B cell (primary cell): ENCODE measurements at regions not wholly inside any gene's neighbourhood (a gene's known extent, or its start where the extent isn't known, plus 50 kb on each side); places are given as distances from the start of the nearest gene placed in this dataset.
"Not testable (repeated sequence)": the region's sequence is repeated elsewhere in the genome, so short reads cannot be mapped to it uniquely, and the experiment has no call there.

ENCODE experiments used
- ATAC-seq: fragments of 200-7000 bp; cut with Tn5 transposase; one replicate; pipeline ENCODE4 v1.10.0; 2021; ENCODE audit warnings: low read depth, mild to moderate bottlenecking, moderate number of reproducible peaks, moderate library complexity
- CTCF ChIA-PET: fragments of 350-600 bp; sonication (Branson Sonifier 250); formaldehyde crosslinking; loops from one replicate; lab custom pipeline; 2021; ENCODE audit warnings: antibody characterized with exemption, inconsistent platforms; lab: Charles Lee
- POLR2A ChIA-PET: fragments of 350-600 bp; sonication (Branson Sonifier 250); formaldehyde crosslinking; loops from one replicate; lab custom pipeline; 2021; ENCODE audit warnings: antibody characterized with exemption; lab: Charles Lee
- DNase-seq: peaks from one replicate; pipeline ENCODE4 v3.0.0; 2013
- H2AFZ ChIP-seq: 2 replicates; pipeline ENCODE4 v1.6.1; 2012; ENCODE audit warnings: mild to moderate bottlenecking, low read depth, low read length; ENCODE audit not compliant: insufficient read depth, poor library complexity, severe bottlenecking
- H3K27ac ChIP-seq, 2 donors: 1 replicate in 1 of 2; 2 replicates in 1 of 2; pipeline ENCODE4 v1.5.1; 2012 to 2013; ENCODE audit warnings: low read length in 2 of 2, mild to moderate bottlenecking in 2 of 2, moderate library complexity in 1 of 2
- H3K27me3 ChIP-seq, 4 experiments: fragments of 200-600 bp in 1 of 4; sonication (generic) in 1 of 4; replicated peaks in 1 of 4; 1 replicate in 2 of 4; 2 replicates in 2 of 4; pipeline versions ENCODE4 v1.6.1 to v1.7.0; 2013 to 2016; ENCODE audit warnings: low read length in 3 of 4, mild to moderate bottlenecking in 2 of 4, mixed read lengths in 1 of 4, moderate library complexity in 1 of 4; ENCODE audit not compliant: insufficient read depth in 4 of 4, control insufficient read depth in 3 of 4; ENCODE audit errors: control extremely low read depth in 1 of 4
- H3K36me3 ChIP-seq, 2 experiments: replicated peaks in 1 of 2; 1 replicate in 1 of 2; 2 replicates in 1 of 2; pipeline versions ENCODE4 v1.6.1 to v1.7.1; 2013; ENCODE audit warnings: low read length in 1 of 2; ENCODE audit not compliant: insufficient read depth in 2 of 2, control insufficient read depth in 1 of 2; ENCODE audit errors: control extremely low read depth in 1 of 2, extremely low read depth in 1 of 2
- H3K4me1 ChIP-seq, 2 donors: fragments of 200-600 bp in 1 of 2; sonication (generic) in 1 of 2; 1 replicate in 1 of 2; 2 replicates in 1 of 2; pipeline versions ENCODE4 v1.5.1 to v1.6.1; 2013 to 2017; ENCODE audit warnings: low read length in 2 of 2; ENCODE audit not compliant: control insufficient read depth in 2 of 2, insufficient read depth in 2 of 2
- H3K4me2 ChIP-seq: replicated peaks from 2 replicates; pipeline ENCODE3; 2012; ENCODE audit warnings: mild to moderate bottlenecking, low read depth, low read length; ENCODE audit not compliant: poor library complexity, severe bottlenecking
- H3K4me3 ChIP-seq, 5 experiments: fragments of 200-600 bp in 1 of 5; sonication (generic) in 1 of 5; 1 replicate in 3 of 5; 2 replicates in 2 of 5; pipeline versions ENCODE4 v1.5.1 to v1.7.0; 2011 to 2016; ENCODE audit warnings: low read length in 4 of 5, mild to moderate bottlenecking in 4 of 5, low read depth in 2 of 5, control low read depth in 1 of 5, moderate library complexity in 1 of 5; ENCODE audit not compliant: insufficient read depth in 1 of 5; ENCODE audit errors: control extremely low read depth in 1 of 5, extremely low read depth in 1 of 5
- H3K79me2 ChIP-seq: fragments of 200-600 bp; sonication (generic); one replicate; pipeline ENCODE4 v1.6.0; 2016; ENCODE audit warnings: low read length; ENCODE audit not compliant: control insufficient read depth, insufficient read depth
- H3K9ac ChIP-seq: fragments of 200-600 bp; sonication (generic); 2 replicates; pipeline ENCODE4 v1.6.1; 2017; ENCODE audit warnings: mild to moderate bottlenecking, low read length, moderate library complexity
- H3K9me3 ChIP-seq, 3 donors: one replicate each; pipeline versions ENCODE4 v1.6.1 to v1.7.1; 2013; ENCODE audit warnings: low read length in 2 of 3; ENCODE audit not compliant: control insufficient read depth in 2 of 3, insufficient read depth in 1 of 3; ENCODE audit errors: control extremely low read depth in 1 of 3
- H4K20me1 ChIP-seq: 2 replicates; pipeline ENCODE4 v1.6.0; 2012; ENCODE audit warnings: mild to moderate bottlenecking, low read length; ENCODE audit not compliant: insufficient read depth, control insufficient read depth, poor library complexity, severe bottlenecking
- H3K27ac Mint-ChIP-seq: one replicate; pipeline ENCODE4 v1.8.0; 2021; ENCODE audit warnings: mixed read lengths
- H3K27me3 Mint-ChIP-seq: one replicate; pipeline ENCODE4 v1.8.0; 2021; ENCODE audit warnings: mixed read lengths
- H3K4me1 Mint-ChIP-seq: one replicate; pipeline ENCODE4 v1.8.0; 2021; ENCODE audit warnings: mixed read lengths
- H3K4me3 Mint-ChIP-seq: one replicate; pipeline ENCODE4 v1.8.0; 2021; ENCODE audit warnings: mixed read lengths
- H3K9me3 Mint-ChIP-seq: one replicate; pipeline ENCODE4 v1.8.0; 2022; ENCODE audit warnings: mixed read lengths; ENCODE audit not compliant: insufficient read depth
- CTCF ChIP-seq: fragments of 200-600 bp; IDR thresholded peaks from one replicate; pipeline ENCODE4 v1.8.0; 2022; ENCODE audit warnings: antibody characterized with exemption, mild to moderate bottlenecking
- EZH2 ChIP-seq: IDR thresholded peaks from 2 replicates; pipeline ENCODE4 v1.6.1; 2012; ENCODE audit warnings: borderline replicate concordance, low read depth, mild to moderate bottlenecking, moderate library complexity, low read length; ENCODE audit not compliant: insufficient read depth, poor library complexity, severe bottlenecking
- WGBS: methylation state at CpG from one replicate; pipeline ENCODE4 v1.1.5; 2013; ENCODE audit warnings: missing lambda C conversion rate; ENCODE audit not compliant: insufficient coverage; 5-methylcytosine and 5-hydroxymethylcytosine counted together
- intact Hi-C: fragments of 100-400 bp; cut with micrococcal nuclease; formaldehyde crosslinking; loops from one replicate; pipeline ENCODE4 v1.10.0; 2022

- TF ChIP-seq EZH2: no peak
- TF ChIP-seq CTCF: no peak
- H3K27me3 Mint-ChIP-seq: peaks cover 12% of the 10 kb centered on the region
- Histone ChIP-seq H3K4me2 (no peak overlapping the region), H3K4me1 (no peaks in the 10 kb centered on the region), H3K79me2 (no peaks in the 10 kb centered on the region), H3K27me3 (peaks cover 0 to 2% (median 0%) of the 10 kb centered on the region in 4 experiments), H3K36me3 (no peaks in the 10 kb centered on the region), H2AFZ (no peak overlapping the region), H3K27ac (no peak overlapping the region), H4K20me1 (no peaks in the 10 kb centered on the region), H3K9me3 (no peaks in the 10 kb centered on the region), H3K9ac (no peak overlapping the region), H3K4me3 (no peak overlapping the region)
- H3K27ac Mint-ChIP-seq: no peak overlapping the region
- intact Hi-C loops: no loop called here
- H3K4me3 Mint-ChIP-seq: no peak overlapping the region
- 98% methylated on average over 5 of the region's 6 CpGs for WGBS
- POLR2A ChIA-PET: no interaction called here
- no peaks in the 10 kb centered on the region for H3K4me1 Mint-ChIP-seq
- ATAC-seq: no peak
- CTCF ChIA-PET: no interaction called here
- no peak for DNase-seq
- H3K9me3 Mint-ChIP-seq: no peaks in the 10 kb centered on the region
Measured at GRCh38 chr9:27688954-27689353, 115.7 kb upstream of the C9orf72 start.

GRCh38 chr9:27690816-27691215 lies 117.5 kb upstream of the C9orf72 start:
- H3K4me2 ChIP-seq, H2AFZ ChIP-seq, H3K9me3 ChIP-seq, H3K4me1 Mint-ChIP-seq, CTCF ChIA-PET, DNase-seq, H3K4me3 Mint-ChIP-seq, H3K9me3 Mint-ChIP-seq, H3K36me3 ChIP-seq, H3K79me2 ChIP-seq, H4K20me1 ChIP-seq, H3K4me3 ChIP-seq, H3K4me1 ChIP-seq, H3K27ac ChIP-seq, intact Hi-C loops, H3K27ac Mint-ChIP-seq, POLR2A ChIA-PET, ATAC-seq, H3K9ac ChIP-seq, H3K27me3 ChIP-seq: not testable (repeated sequence)
- no CpG with 5 or more reads among the region's 17 CpGs for WGBS
- peaks cover 12% of the 10 kb centered on the region for H3K27me3 Mint-ChIP-seq
